HepG2 (cell line): ENCODE measurements at regions not wholly inside any gene's neighbourhood (a gene's known extent, or its start where the extent isn't known, plus 50 kb on each side); places are given as distances from the start of the nearest gene placed in this dataset.

Source experiments
- ATAC-seq: fragments of 200-7000 bp; cut with Tn5 transposase; 3 replicates; pipeline ENCODE4 v1.9.1; 2020; ENCODE audit warnings: mild to moderate bottlenecking, moderate library complexity
- BruUV-seq: library from RNA; stranded (reverse); fragments of 400-500 nt; replicated peaks from 2 replicates; lab custom pipeline; 2021; lab: Mats Ljungman, UMichigan
- CTCF ChIA-PET: fragments of 300-600 bp; formaldehyde crosslinking; extraction: SDS; loops from one replicate; lab custom pipeline; 2021; ENCODE audit warnings: low total read pairs, inconsistent platforms, low intra/inter-chr PET ratio; lab: Yijun Ruan, JAX
- POLR2A ChIA-PET: fragments of 350-600 bp; sonication (Branson Sonifier 250); formaldehyde crosslinking; loops from one replicate; lab custom pipeline; 2020; ENCODE audit warnings: antibody characterized with exemption, inconsistent platforms; lab: Yijun Ruan, JAX
- DNase-seq: peaks from one replicate; pipeline ENCODE4 v3.0.0-alpha.2; 2015; ENCODE audit warnings: low spot score
- FAIRE-seq: peaks from 3 replicates; lab custom pipeline; 2011; peaks lifted over from hg19 to GRCh38; lab: Jason Lieb, UNC
- H2AFZ ChIP-seq: one replicate; pipeline ENCODE4 v1.6.1; 2011; ENCODE audit warnings: low read length, inconsistent platforms
- H3K27ac ChIP-seq: fragments of 300-600 bp; 3 replicates; pipeline ENCODE4 v1.8.0; 2011; ENCODE audit warnings: mixed run types, mild to moderate bottlenecking, mixed read lengths, low read length, inconsistent platforms; ENCODE audit not compliant: insufficient read depth; ENCODE audit errors: extremely low read length
- H3K27me3 ChIP-seq, 2 experiments: fragments of 200-600 bp in 1 of 2; 2 replicates in 1 of 2; 3 replicates in 1 of 2; pipeline versions ENCODE4 v1.6.0 to v1.8.0; 2011; ENCODE audit warnings: low read length in 2 of 2, mild to moderate bottlenecking in 2 of 2, moderate library complexity in 2 of 2, inconsistent platforms in 1 of 2; ENCODE audit not compliant: insufficient read depth in 2 of 2, control insufficient read depth in 1 of 2
- H3K36me3 ChIP-seq, 2 experiments: fragments of 200-600 bp in 1 of 2; replicated peaks in 1 of 2; 2 replicates in 1 of 2; 3 replicates in 1 of 2; pipeline versions ENCODE4 v1.5.1 to v1.8.0; 2011; ENCODE audit warnings: low read length in 2 of 2, inconsistent platforms in 1 of 2; ENCODE audit not compliant: insufficient read depth in 2 of 2, control insufficient read depth in 1 of 2
- H3K4me1 ChIP-seq: 2 replicates; pipeline ENCODE4 v1.5.1; 2012; ENCODE audit warnings: low read length, inconsistent platforms; ENCODE audit not compliant: insufficient read depth
- H3K4me2 ChIP-seq: 2 replicates; pipeline ENCODE4 v1.6.0; 2011; ENCODE audit warnings: low read depth, low read length, inconsistent platforms
- H3K4me3 ChIP-seq, 3 experiments: fragments of 200-600 bp in 1 of 3; sonication (generic), shearing (Covaris generic) in 1 of 3; replicated peaks in 1 of 3; 2 replicates each; pipeline ENCODE4 v1.5.1; 2011 to 2016; ENCODE audit warnings: low read length in 3 of 3, inconsistent platforms in 2 of 3, low read depth in 2 of 3, mild to moderate bottlenecking in 2 of 3, control low read depth in 1 of 3, mixed read lengths in 1 of 3; ENCODE audit not compliant: insufficient read depth in 1 of 3
- H3K79me2 ChIP-seq: one replicate; pipeline ENCODE4 v1.6.1; 2011; ENCODE audit warnings: low read length, inconsistent platforms; ENCODE audit not compliant: insufficient read depth
- H3K9ac ChIP-seq: 2 replicates; pipeline ENCODE4 v1.6.0; 2011; ENCODE audit warnings: mild to moderate bottlenecking, low read depth, low read length, inconsistent platforms; ENCODE audit not compliant: insufficient read depth
- H3K9me3 ChIP-seq: 2 replicates; pipeline ENCODE4 v1.5.1; 2012; ENCODE audit warnings: mild to moderate bottlenecking, low read length
- H4K20me1 ChIP-seq: 2 replicates; pipeline ENCODE4 v1.6.0; 2011; ENCODE audit warnings: inconsistent platforms, mild to moderate bottlenecking, low read length, moderate library complexity; ENCODE audit not compliant: insufficient read depth
- ELF4 ChIP-seq: sonication (generic); formaldehyde crosslinking; IDR thresholded peaks from 2 replicates; pipeline ENCODE4 v1.5.0; 2020; ENCODE audit warnings: missing genetic modification reagents, mild to moderate bottlenecking, moderate library complexity, borderline replicate concordance
- MBNL3 ChIP-seq: fragments of 250-450 bp; sonication (Bioruptor Pico); conservative IDR thresholded peaks from 2 replicates; pipeline ENCODE4 v1.8.0; 2022; ENCODE audit warnings: mild to moderate bottlenecking, inconsistent platforms
- MLX ChIP-seq: IDR thresholded peaks from 2 replicates; pipeline ENCODE4 v1.6.1; 2016
- RORA ChIP-seq: sonication (generic); formaldehyde crosslinking; IDR thresholded peaks from 2 replicates; pipeline ENCODE4 v1.5.0; 2020; ENCODE audit warnings: mild to moderate bottlenecking, missing genetic modification reagents, moderate library complexity
- SRSF1 ChIP-seq: fragments of 200-400 bp; formaldehyde crosslinking; optimal IDR thresholded peaks from 2 replicates; pipeline ENCODE3; 2017; ENCODE audit warnings: mild to moderate bottlenecking, low read depth, low read length, moderate library complexity
- ZNF34 ChIP-seq: sonication (generic); formaldehyde crosslinking; IDR thresholded peaks from 2 replicates; pipeline ENCODE4 v1.4.0; 2020; ENCODE audit warnings: mild to moderate bottlenecking, missing genetic modification reagents, borderline replicate concordance
- ZNF569 ChIP-seq: sonication (generic); formaldehyde crosslinking; IDR thresholded peaks from 2 replicates; pipeline ENCODE4 v1.5.0; 2020; ENCODE audit warnings: mild to moderate bottlenecking, missing genetic modification reagents, moderate library complexity, borderline replicate concordance
- ZNF672 ChIP-seq: sonication (generic); formaldehyde crosslinking; IDR thresholded peaks from 2 replicates; pipeline ENCODE4 v1.8.1; 2022; ENCODE audit warnings: missing genetic modification reagents
- WGBS: methylation state at CpG from one replicate; pipeline ENCODE4 v1.1.6; 2017; ENCODE audit warnings: low lambda C conversion rate; 5-methylcytosine and 5-hydroxymethylcytosine counted together
- in situ Hi-C: cut with HindIII; loops from 2 replicates; pipeline ENCODE4 v1.10.0; 2017; ENCODE audit warnings: low pct_unique_long_range_greater_than_20kb; ENCODE audit not compliant: extremely low pct_ligation_motif_present
- intact Hi-C: fragments of 100-400 bp; cut with micrococcal nuclease; formaldehyde crosslinking; loops from one replicate; pipeline ENCODE4 v1.10.0; 2022; ENCODE audit not compliant: unreplicated experiment
- TF ChIP-seq, protein P1 (sequence below): sonication (generic); formaldehyde crosslinking; IDR thresholded peaks from 2 replicates; pipeline ENCODE4 v1.8.0; 2022; ENCODE audit warnings: missing genetic modification reagents, mild to moderate bottlenecking, borderline replicate concordance
- TF ChIP-seq, protein P2 (sequence below): sonication (generic); formaldehyde crosslinking; IDR thresholded peaks from 2 replicates; pipeline ENCODE4 v1.4.0; 2020; ENCODE audit warnings: missing genetic modification reagents, borderline replicate concordance

- 10% methylated on average over 2 of the region's 2 CpGs for WGBS
- Histone ChIP-seq H3K4me3 (no peak overlapping the region), H3K4me1 (no peaks in the 10 kb centered on the region), H2AFZ (no peak overlapping the region), H4K20me1 (no peaks in the 10 kb centered on the region), H3K27ac (no peak overlapping the region), H3K79me2 (no peaks in the 10 kb centered on the region), H3K9ac (no peak overlapping the region), H3K36me3 (no peaks in the 10 kb centered on the region), H3K27me3 (no peaks in the 10 kb centered on the region), H3K9me3 (no peaks in the 10 kb centered on the region), H3K4me2 (no peak overlapping the region)
- DNase-seq (no peak), ATAC-seq (no peak), FAIRE-seq (no peak)
- BruUV-seq: no TSS peak
- ChIA-PET POLR2A (no interaction called here), CTCF (no interaction called here)
- in situ Hi-C loops (no loop called here), intact Hi-C loops (no loop called here)
- TF ChIP-seq SRSF1: no peak
- no peak for TF ChIP-seq ZNF569 (CRISPR knock-in tag)
- no peak for TF ChIP-seq ZNF34 (CRISPR knock-in tag)
- no peak for TF ChIP-seq MBNL3 (CRISPR knock-in tag)
These were observed 52.4 kb downstream of the CBLL2 start for GRCh38 chrX:22325096-22325495.

DNA sequence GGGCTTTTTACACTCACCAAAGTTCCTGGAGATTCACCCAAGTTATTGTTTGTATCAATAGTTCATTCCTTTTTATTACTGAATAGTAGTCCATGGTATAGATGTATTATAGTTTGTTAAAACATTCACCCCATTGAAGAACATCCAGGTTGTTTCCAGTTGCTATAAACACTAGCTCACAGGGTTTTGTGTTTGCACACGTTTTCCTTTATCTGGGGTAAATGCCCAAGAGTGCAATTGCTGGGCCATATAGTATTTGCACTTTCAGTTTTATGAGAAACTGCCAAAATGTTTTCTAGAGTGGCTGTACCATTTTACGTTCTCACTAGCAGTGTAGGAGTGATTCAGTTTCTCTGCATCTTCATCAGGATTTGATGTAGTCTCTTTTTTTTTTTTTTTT lies 57.1 kb downstream of the CBLL2 start:
- no peaks in the 10 kb centered on the region for H4K20me1 ChIP-seq
- H3K27ac ChIP-seq: no peak overlapping the region
- H3K9ac ChIP-seq: no peak overlapping the region
- H3K9me3 ChIP-seq: no peaks in the 10 kb centered on the region
- H3K79me2 ChIP-seq: no peaks in the 10 kb centered on the region
- FAIRE-seq: no peak
- ChIA-PET CTCF (no interaction called here), POLR2A (no interaction called here)
- 0% methylated on average over 2 of the region's 2 CpGs for WGBS
- no peak overlapping the region for H3K4me3 ChIP-seq
- no peak for DNase-seq
- H3K4me2 ChIP-seq: no peak overlapping the region
- in situ Hi-C loops: no loop called here
- no TSS peak for BruUV-seq
- H3K27me3 ChIP-seq: no peaks in the 10 kb centered on the region
- H3K4me1 ChIP-seq: no peaks in the 10 kb centered on the region
- ATAC-seq: no peak
- intact Hi-C loops: no loop called here
- H2AFZ ChIP-seq: no peak overlapping the region
- no peaks in the 10 kb centered on the region for H3K36me3 ChIP-seq
- TF ChIP-seq RORA (no peak), MLX (CRISPR knock-in tag) (no peak), ELF4 (no peak), ZNF672 (CRISPR knock-in tag) (no peak)
- TF ChIP-seq, protein P1, sequence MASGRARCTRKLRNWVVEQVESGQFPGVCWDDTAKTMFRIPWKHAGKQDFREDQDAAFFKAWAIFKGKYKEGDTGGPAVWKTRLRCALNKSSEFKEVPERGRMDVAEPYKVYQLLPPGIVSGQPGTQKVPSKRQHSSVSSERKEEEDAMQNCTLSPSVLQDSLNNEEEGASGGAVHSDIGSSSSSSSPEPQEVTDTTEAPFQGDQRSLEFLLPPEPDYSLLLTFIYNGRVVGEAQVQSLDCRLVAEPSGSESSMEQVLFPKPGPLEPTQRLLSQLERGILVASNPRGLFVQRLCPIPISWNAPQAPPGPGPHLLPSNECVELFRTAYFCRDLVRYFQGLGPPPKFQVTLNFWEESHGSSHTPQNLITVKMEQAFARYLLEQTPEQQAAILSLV (CRISPR knock-in tag): no peak
- TF ChIP-seq, protein P2, sequence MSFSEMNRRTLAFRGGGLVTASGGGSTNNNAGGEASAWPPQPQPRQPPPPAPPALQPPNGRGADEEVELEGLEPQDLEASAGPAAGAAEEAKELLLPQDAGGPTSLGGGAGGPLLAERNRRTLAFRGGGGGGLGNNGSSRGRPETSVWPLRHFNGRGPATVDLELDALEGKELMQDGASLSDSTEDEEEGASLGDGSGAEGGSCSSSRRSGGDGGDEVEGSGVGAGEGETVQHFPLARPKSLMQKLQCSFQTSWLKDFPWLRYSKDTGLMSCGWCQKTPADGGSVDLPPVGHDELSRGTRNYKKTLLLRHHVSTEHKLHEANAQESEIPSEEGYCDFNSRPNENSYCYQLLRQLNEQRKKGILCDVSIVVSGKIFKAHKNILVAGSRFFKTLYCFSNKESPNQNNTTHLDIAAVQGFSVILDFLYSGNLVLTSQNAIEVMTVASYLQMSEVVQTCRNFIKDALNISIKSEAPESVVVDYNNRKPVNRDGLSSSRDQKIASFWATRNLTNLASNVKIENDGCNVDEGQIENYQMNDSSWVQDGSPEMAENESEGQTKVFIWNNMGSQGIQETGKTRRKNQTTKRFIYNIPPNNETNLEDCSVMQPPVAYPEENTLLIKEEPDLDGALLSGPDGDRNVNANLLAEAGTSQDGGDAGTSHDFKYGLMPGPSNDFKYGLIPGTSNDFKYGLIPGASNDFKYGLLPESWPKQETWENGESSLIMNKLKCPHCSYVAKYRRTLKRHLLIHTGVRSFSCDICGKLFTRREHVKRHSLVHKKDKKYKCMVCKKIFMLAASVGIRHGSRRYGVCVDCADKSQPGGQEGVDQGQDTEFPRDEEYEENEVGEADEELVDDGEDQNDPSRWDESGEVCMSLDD (CRISPR knock-in tag): no peak
